Ascending aorta (tissue), 2 donors: ENCODE measurements at regions not wholly inside any gene's neighbourhood (a gene's known extent, or its start where the extent isn't known, plus 50 kb on each side); places are given as distances from the start of the nearest gene placed in this dataset.

Source experiments
- DNase-seq, 2 donors: peaks; one replicate each; pipeline ENCODE4 v3.0.0-alpha.2; 2019; ENCODE audit warnings: low spot score in 2 of 2
- H3K27ac ChIP-seq, 2 donors: fragments of 200-600 bp; sonication (generic); one replicate each; pipeline ENCODE4 v1.5.1; 2016 to 2017; ENCODE audit warnings: mild to moderate bottlenecking in 1 of 2
- H3K27me3 ChIP-seq: fragments of 200-600 bp; sonication (generic); one replicate; pipeline ENCODE4 v1.5.1; 2017
- H3K36me3 ChIP-seq, 2 donors: fragments of 200-600 bp; sonication (generic); one replicate each; pipeline ENCODE4 v1.5.1; 2016
- H3K4me1 ChIP-seq, 2 donors: fragments of 200-600 bp; sonication (generic); one replicate each; pipeline ENCODE4 v1.5.1; 2016 to 2017; ENCODE audit warnings: mild to moderate bottlenecking in 1 of 2
- H3K4me3 ChIP-seq, 2 donors: fragments of 200-600 bp; sonication (generic); one replicate each; pipeline ENCODE4 v1.5.1; 2016 to 2017; ENCODE audit warnings: mild to moderate bottlenecking in 1 of 2
- H3K9me3 ChIP-seq, 2 donors: fragments of 200-600 bp; sonication (generic); one replicate each; pipeline ENCODE4 v1.5.1; 2016
- intact Hi-C: fragments of 100-400 bp; cut with DNase I; formaldehyde crosslinking; loops from one replicate; pipeline ENCODE4 v1.15.1; 2023
- TF ChIP-seq, protein P1 (sequence below), 3 experiments: fragments of 200-600 bp in 2 of 3; fragments of 450-650 bp in 1 of 3; sonication (generic) in 2 of 3; IDR thresholded peaks; one replicate each; pipeline ENCODE4 v1.5.1; 2016 to 2019; ENCODE audit warnings: antibody characterized with exemption in 3 of 3, mild to moderate bottlenecking in 1 of 3, moderate library complexity in 1 of 3

DNA sequence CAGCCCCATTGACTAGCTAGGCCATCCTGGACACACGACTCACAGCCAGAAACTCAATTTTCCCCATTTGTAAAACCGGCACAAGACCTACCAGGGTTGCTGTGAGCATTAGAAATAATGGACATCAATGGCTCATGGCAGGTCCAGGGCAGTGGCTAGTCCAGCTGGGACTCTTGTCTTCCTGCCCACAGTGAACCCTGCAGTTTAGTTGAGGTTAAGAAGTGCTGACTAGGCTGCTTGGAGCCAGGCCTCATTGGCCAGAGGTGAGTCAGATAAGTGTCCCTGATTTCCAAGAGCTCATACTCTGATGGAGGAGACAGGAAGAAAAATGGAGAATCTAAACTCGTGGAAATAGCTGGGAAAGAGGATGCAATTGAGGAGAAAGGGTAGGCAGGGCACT, 123.4 kb upstream of the ZNF92 start:
- no peaks in the 10 kb centered on the region for H3K27me3 ChIP-seq

DNA sequence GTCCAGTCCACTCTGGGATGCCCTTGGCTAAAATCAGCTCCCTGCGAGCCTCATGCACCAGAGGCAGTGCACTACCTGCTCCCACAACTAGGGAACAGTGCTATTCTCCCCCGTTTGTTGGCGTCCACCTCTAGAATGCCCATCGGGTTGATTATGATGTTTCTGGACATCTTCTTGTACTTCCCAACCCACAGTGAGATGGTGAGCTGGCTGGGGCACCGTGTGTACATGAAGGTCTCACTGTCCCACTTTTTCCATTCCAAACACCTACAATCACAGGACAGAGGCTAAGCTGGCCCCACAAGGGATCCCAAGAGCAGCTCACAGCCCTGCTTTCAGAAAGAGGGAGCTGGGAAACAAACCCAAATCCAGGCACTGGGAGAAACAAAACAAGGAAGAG, 126.2 kb upstream of the ZNF92 start:
- TF ChIP-seq, protein P1, sequence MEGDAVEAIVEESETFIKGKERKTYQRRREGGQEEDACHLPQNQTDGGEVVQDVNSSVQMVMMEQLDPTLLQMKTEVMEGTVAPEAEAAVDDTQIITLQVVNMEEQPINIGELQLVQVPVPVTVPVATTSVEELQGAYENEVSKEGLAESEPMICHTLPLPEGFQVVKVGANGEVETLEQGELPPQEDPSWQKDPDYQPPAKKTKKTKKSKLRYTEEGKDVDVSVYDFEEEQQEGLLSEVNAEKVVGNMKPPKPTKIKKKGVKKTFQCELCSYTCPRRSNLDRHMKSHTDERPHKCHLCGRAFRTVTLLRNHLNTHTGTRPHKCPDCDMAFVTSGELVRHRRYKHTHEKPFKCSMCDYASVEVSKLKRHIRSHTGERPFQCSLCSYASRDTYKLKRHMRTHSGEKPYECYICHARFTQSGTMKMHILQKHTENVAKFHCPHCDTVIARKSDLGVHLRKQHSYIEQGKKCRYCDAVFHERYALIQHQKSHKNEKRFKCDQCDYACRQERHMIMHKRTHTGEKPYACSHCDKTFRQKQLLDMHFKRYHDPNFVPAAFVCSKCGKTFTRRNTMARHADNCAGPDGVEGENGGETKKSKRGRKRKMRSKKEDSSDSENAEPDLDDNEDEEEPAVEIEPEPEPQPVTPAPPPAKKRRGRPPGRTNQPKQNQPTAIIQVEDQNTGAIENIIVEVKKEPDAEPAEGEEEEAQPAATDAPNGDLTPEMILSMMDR (IDR thresholded peaks at IDR 0.05), result no peak
- Histone ChIP-seq H3K27ac (no peak overlapping the region), H3K9me3 (no peaks in the 10 kb centered on the region), H3K4me3 (no peak overlapping the region), H3K36me3 (no peaks in the 10 kb centered on the region), H3K27me3 (no peaks in the 10 kb centered on the region), H3K4me1 (no peaks in the 10 kb centered on the region)
- DNase-seq, result peak in 1 of 2 donors; percentile 30
- intact Hi-C loops, result no loop called here

More for the DNA sequence above, 123.4 kb upstream of the ZNF92 start:
- Histone ChIP-seq H3K36me3 (no peaks in the 10 kb centered on the region), H3K9me3 (no peaks in the 10 kb centered on the region), H3K27ac (no peak overlapping the region), H3K4me1 (no peaks in the 10 kb centered on the region), H3K4me3 (no peak overlapping the region)
- TF ChIP-seq, protein P1 (IDR thresholded peaks at IDR 0.05), result no peak
- DNase-seq, result no peak
- intact Hi-C loops, result no loop called here

DNA sequence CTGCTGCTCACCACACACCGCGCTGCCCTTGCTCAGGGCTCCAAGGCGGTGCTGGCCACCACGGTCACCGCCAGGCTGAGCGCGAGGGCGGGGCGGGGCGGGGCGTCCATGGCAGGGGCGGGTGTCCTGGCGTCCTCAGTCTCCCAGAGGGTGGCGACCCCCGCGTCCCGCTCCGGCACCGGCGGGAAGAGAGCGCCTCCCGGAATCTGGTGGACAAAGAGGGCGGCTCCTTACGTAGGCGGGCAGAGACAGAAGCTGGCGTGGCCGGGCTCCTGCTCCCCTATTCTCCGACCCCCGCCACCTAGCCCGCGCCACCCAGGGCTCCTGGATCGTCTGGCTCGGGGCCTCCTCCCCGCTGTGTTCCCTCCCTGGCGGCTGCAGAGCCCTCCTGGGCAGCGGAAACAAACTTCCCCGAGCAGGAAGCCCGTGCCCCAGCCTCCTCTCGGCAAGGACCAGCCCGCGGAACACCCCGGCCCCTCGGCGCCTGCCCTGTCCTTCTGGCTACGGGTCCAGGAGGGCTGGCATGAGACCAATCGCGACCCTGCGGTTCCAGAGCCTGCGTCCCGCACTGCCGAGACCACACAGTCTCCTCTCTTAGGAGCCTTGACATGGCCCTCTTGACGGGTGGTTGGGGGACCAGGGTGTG, 133.8 kb upstream of the ZNF92 start:
- intact Hi-C loops, result no loop called here
- Histone ChIP-seq H3K4me3 (peak overlapping the region; percentile 52 to 60), H3K4me1 (no peaks in the 10 kb centered on the region), H3K27ac (no peak overlapping the region), H3K36me3 (no peaks in the 10 kb centered on the region), H3K27me3 (no peaks in the 10 kb centered on the region), H3K9me3 (no peaks in the 10 kb centered on the region)
- no peak for DNase-seq
- TF ChIP-seq, protein P1 (IDR thresholded peaks at IDR 0.05), result no peak

DNA sequence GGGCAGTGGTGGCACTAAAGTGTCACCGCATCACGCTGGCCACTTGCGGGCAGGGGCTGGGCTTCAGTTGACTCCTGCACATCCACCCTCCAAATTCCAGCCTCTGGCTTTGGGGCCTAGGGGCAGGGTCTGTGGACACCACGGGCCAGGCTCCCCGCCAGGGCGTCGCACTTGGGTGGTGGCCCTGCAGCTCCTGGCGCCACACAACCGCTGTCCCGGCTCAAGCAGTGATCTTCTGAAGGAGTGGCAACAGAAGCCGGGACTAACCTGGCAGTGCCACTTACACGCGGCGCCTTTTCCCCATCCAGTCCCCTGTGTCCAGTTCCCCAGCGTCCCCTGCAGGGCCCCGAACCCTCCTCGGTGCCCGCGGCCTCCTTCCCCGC, 134.3 kb upstream of the ZNF92 start:
- no peak overlapping the region for H3K27ac ChIP-seq
- peak overlapping the region; percentile 52 to 60 for H3K4me3 ChIP-seq
- no peaks in the 10 kb centered on the region for H3K9me3 ChIP-seq
- intact Hi-C loops, result no loop called here
- no peaks in the 10 kb centered on the region for H3K36me3 ChIP-seq
- no peaks in the 10 kb centered on the region for H3K27me3 ChIP-seq
- TF ChIP-seq, protein P1 (IDR thresholded peaks at IDR 0.05), result no peak
- H3K4me1 ChIP-seq, result no peaks in the 10 kb centered on the region
- no peak for DNase-seq

DNA sequence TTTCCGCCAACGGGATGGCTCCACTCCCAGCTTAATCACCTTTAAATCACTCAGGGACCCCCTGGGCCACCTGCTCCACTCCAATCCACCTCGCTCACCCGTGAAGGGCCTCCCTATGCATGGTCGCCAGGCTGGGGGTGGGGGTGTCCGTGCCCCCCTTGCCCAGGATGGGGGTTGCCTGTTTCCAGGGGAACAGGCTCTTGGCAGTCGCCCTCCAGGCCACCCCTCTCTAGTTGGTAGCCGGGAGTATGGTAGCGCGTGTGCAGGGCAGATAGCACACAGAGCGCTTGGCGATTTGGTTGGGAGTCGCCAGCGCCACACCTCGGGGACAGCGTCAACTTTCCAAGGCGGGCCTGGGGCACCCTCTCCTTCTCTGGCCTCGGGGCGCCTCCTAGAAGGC, 134.9 kb upstream of the ZNF92 start:
- Histone ChIP-seq H3K4me3 (no peak overlapping the region), H3K4me1 (no peaks in the 10 kb centered on the region), H3K27ac (no peak overlapping the region), H3K36me3 (no peaks in the 10 kb centered on the region), H3K9me3 (no peaks in the 10 kb centered on the region), H3K27me3 (no peaks in the 10 kb centered on the region)
- TF ChIP-seq, protein P1 (IDR thresholded peaks at IDR 0.05), result no peak
- intact Hi-C loops, result no loop called here
- no peak for DNase-seq

DNA sequence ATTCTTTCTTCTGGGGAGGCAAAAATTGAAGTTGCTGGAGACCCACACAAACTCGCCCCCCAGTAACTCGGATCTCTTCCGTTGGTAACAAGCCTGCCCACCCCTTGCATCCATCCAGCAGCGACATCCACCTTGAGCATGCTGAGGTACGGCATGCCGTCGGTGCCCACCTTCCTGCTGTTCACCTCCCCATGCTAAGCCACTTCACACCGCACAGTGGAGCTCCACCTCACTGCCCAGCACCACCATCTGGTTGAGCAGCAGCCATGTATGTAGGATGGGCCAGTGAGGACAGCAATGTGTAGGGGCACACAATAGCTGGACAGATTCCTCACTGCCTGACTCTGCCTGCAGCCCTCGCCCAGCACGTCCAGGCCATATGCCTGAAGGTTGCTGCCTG, 138.1 kb upstream of the ZNF92 start:
- DNase-seq, result no peak
- intact Hi-C loops, result no loop called here
- no peaks in the 10 kb centered on the region for H3K36me3 ChIP-seq
- no peaks in the 10 kb centered on the region for H3K4me1 ChIP-seq
- H3K27ac ChIP-seq, result no peak overlapping the region
- H3K27me3 ChIP-seq, result no peaks in the 10 kb centered on the region
- no peaks in the 10 kb centered on the region for H3K9me3 ChIP-seq
- no peak overlapping the region for H3K4me3 ChIP-seq
- TF ChIP-seq, protein P1 (IDR thresholded peaks at IDR 0.05), result no peak
